Calu3 (cell line): ENCODE measurements at regions not wholly inside any gene's neighbourhood (a gene's known extent, or its start where the extent isn't known, plus 50 kb on each side); places are given as distances from the start of the nearest gene placed in this dataset.

ENCODE experiments used
- BruUV-seq: library from RNA; stranded (reverse); fragments of 400-500 nt; replicated peaks from 2 replicates; lab custom pipeline; 2021; lab: Mats Ljungman, UMichigan
- CTCF ChIA-PET: fragments of 300-600 bp; sonication (Branson Sonifier 250); formaldehyde crosslinking; loops from one replicate; lab custom pipeline; 2022; ENCODE audit warnings: antibody characterized with exemption; lab: Charles Lee
- DNase-seq: peaks from one replicate; pipeline ENCODE4 v3.0.0; 2022
- H3K27ac Mint-ChIP-seq: one replicate; pipeline ENCODE4 v1.8.0; 2022; ENCODE audit warnings: mixed read lengths; ENCODE audit not compliant: unreplicated experiment
- H3K27me3 Mint-ChIP-seq: one replicate; pipeline ENCODE4 v1.8.0; 2022; ENCODE audit warnings: mixed read lengths; ENCODE audit not compliant: unreplicated experiment
- H3K36me3 Mint-ChIP-seq: one replicate; pipeline ENCODE4 v1.8.0; 2022; ENCODE audit warnings: mild to moderate bottlenecking, moderate library complexity, mixed read lengths; ENCODE audit not compliant: insufficient read depth, unreplicated experiment
- H3K4me1 Mint-ChIP-seq: one replicate; pipeline ENCODE4 v1.8.0; 2022; ENCODE audit warnings: mild to moderate bottlenecking, low read depth, mixed read lengths; ENCODE audit not compliant: unreplicated experiment
- H3K4me3 Mint-ChIP-seq: one replicate; pipeline ENCODE4 v1.8.0; 2022; ENCODE audit warnings: mild to moderate bottlenecking, low read depth, moderate library complexity, mixed read lengths; ENCODE audit not compliant: unreplicated experiment
- H3K9me3 Mint-ChIP-seq: one replicate; pipeline ENCODE4 v1.8.0; 2022; ENCODE audit warnings: low read depth, mixed read lengths; ENCODE audit not compliant: unreplicated experiment
- CTCF ChIP-seq: fragments of 200-600 bp; IDR thresholded peaks from one replicate; pipeline ENCODE4 v1.8.0; 2022; ENCODE audit warnings: antibody characterized with exemption; ENCODE audit not compliant: unreplicated experiment
- intact Hi-C: fragments of 100-400 bp; cut with micrococcal nuclease; formaldehyde crosslinking; loops from one replicate; pipeline ENCODE4 v1.10.0; 2022; ENCODE audit not compliant: unreplicated experiment

- TF ChIP-seq CTCF = no peak
- no peaks in the 10 kb centered on the region for H3K9me3 Mint-ChIP-seq
- no peak for DNase-seq
- no peaks in the 10 kb centered on the region for H3K4me1 Mint-ChIP-seq
- CTCF ChIA-PET = no interaction called here
- no TSS peak for BruUV-seq
- no peak overlapping the region for H3K27ac Mint-ChIP-seq
- intact Hi-C loops = loop anchor here (5.0 kb wide), 1 partner anchor 134 kb away; no protein-coding TSS in a partner anchor
- no peak overlapping the region for H3K4me3 Mint-ChIP-seq
- H3K27me3 Mint-ChIP-seq = peaks cover 41% of the 10 kb centered on the region
- no peaks in the 10 kb centered on the region for H3K36me3 Mint-ChIP-seq
These were observed 396.6 kb downstream of the DMAC1 start for GRCh38 chr9:7403028-7403389.

GRCh38 chr9:7402334-7403027 lies 397.1 kb downstream of the DMAC1 start:
- Mint-ChIP-seq H3K27ac (no peak overlapping the region), H3K4me3 (no peak overlapping the region), H3K27me3 (peaks cover 41% of the 10 kb centered on the region), H3K36me3 (no peaks in the 10 kb centered on the region), H3K4me1 (no peaks in the 10 kb centered on the region), H3K9me3 (no peaks in the 10 kb centered on the region)
- DNase-seq = no peak
- TF ChIP-seq CTCF = no peak
- no TSS peak for BruUV-seq
- CTCF ChIA-PET = interaction anchor here (0.9 kb wide), 1 partner anchor 18 kb away, joined by 3 read pairs; no protein-coding TSS in a partner anchor
- intact Hi-C loops = loop anchor here (5.0 kb wide), 1 partner anchor 135 kb away; no protein-coding TSS in a partner anchor

GRCh38 chr9:7401116-7401515 lies 398.5 kb downstream of the DMAC1 start:
- H3K36me3 Mint-ChIP-seq = no peaks in the 10 kb centered on the region
- no peaks in the 10 kb centered on the region for H3K9me3 Mint-ChIP-seq
- H3K4me1 Mint-ChIP-seq = no peaks in the 10 kb centered on the region
- DNase-seq = no peak
- no peak for TF ChIP-seq CTCF
- no peak overlapping the region for H3K27ac Mint-ChIP-seq
- no TSS peak for BruUV-seq
- H3K27me3 Mint-ChIP-seq = peaks cover 30% of the 10 kb centered on the region
- CTCF ChIA-PET = no interaction called here
- H3K4me3 Mint-ChIP-seq = no peak overlapping the region
- intact Hi-C loops = loop anchor here (5.0 kb wide), 1 partner anchor 136 kb away; no protein-coding TSS in a partner anchor

- H3K9me3 Mint-ChIP-seq = no peaks in the 10 kb centered on the region
- H3K27me3 Mint-ChIP-seq = peaks cover 21% of the 10 kb centered on the region
- no peaks in the 10 kb centered on the region for H3K4me1 Mint-ChIP-seq
- intact Hi-C loops = no loop called here
- H3K4me3 Mint-ChIP-seq = no peak overlapping the region
- H3K27ac Mint-ChIP-seq = no peak overlapping the region
- no peak for DNase-seq
- BruUV-seq = no TSS peak
- no peaks in the 10 kb centered on the region for H3K36me3 Mint-ChIP-seq
- TF ChIP-seq CTCF = no peak
- CTCF ChIA-PET = no interaction called here
These were observed 405.4 kb downstream of the DMAC1 start for GRCh38 chr9:7394002-7394774.
